SW 1271 (cell line): ENCODE measurements at regions not wholly inside any gene's neighbourhood (a gene's known extent, or its start where the extent isn't known, plus 50 kb on each side); places are given as distances from the start of the nearest gene placed in this dataset.

Source experiments
- DNase-seq, 2 experiments: peaks; one replicate each; lab custom pipeline; 2025; lab: John Stamatoyannopoulos, UW

DNA sequence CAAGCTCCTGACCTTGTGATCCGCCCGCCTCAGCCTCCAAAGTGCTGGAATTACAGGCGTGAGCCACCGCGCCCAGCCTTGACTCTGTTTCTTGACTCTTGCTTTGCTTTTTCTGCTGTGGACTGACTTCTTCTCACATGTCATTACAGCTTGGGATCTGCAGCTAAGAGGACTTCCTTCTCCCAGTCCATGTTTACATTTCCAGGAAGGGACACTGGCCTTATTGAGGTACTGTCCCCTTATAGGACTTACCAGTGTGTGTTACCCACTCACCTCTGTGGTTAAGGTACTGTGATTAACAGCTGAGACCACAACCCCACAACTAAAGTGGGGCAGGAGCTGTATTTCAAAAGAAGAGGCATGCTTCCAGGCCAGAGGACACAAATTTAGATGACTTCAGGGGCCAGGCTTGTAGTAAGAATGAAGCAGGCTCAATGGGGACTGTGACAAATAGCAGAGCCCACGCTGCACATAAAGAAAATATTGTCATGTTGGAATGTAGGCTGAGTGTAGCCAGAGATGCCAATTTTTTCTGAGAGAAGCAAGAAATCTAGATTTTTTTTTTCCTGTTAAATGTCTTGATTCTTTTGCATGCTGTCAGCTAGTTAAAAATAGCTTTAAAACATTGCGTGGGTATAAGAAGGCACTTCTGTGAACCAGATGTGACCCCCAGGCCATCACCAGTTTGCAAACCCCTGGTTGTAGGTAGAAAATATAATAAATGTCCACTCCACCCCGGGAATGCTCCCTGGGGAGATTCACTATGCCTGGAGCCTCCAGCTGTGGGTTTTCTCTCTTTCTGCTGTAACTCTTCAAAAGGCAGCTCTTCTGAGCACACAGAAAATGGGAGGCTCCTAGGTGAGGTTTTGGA lies 75.0 kb downstream of the PTPDC1 start:
- DNase-seq: no peak

DNA sequence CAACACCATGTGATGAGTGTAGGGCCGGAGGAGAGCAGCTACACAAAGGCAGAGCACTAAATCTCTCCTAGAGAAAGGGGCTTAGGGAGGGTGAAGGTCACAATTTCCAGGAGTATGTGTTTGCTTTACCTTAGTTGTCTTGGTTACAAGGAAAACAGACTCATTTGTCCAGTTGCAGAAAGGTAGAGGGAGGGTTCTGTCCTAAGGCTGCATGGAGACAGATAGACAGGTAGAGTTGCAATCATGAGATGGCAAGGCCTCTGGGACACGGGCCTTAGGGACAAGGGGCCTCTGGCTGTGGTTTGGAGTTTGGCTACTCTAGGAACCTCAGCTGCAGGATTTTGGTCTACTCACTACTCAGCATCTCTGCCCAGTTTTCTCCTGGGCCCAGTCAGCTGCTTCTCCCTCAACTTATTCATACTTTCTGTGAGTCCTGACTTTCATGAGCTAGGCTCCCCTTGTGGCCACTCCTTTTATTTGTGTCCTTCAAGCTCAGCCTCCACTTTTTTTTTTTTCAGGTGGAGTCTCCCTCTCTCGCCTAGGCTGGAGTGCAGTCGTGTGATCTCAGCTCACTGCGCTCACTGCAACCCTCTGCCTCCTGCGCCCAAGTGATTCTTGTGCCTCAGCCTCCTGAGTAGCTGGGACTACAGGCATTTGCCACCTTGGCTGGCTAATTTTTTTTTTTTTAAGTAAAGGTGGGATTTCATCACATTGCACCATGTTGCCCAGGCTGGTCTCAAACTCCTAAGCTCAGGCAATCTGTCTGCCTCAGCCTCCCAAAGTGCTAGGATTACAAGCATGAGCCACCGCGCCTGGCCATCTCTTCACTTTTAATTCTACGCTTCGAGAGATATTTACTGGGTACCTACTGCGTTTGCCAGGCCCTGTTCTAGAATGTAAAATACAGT lies 76.6 kb downstream of the PTPDC1 start:
- DNase-seq: peak; percentile 12 to 27

- DNase-seq: no peak
Measured at GRCh38 chr9:94161673-94162072, 77.4 kb downstream of the PTPDC1 start.

DNA sequence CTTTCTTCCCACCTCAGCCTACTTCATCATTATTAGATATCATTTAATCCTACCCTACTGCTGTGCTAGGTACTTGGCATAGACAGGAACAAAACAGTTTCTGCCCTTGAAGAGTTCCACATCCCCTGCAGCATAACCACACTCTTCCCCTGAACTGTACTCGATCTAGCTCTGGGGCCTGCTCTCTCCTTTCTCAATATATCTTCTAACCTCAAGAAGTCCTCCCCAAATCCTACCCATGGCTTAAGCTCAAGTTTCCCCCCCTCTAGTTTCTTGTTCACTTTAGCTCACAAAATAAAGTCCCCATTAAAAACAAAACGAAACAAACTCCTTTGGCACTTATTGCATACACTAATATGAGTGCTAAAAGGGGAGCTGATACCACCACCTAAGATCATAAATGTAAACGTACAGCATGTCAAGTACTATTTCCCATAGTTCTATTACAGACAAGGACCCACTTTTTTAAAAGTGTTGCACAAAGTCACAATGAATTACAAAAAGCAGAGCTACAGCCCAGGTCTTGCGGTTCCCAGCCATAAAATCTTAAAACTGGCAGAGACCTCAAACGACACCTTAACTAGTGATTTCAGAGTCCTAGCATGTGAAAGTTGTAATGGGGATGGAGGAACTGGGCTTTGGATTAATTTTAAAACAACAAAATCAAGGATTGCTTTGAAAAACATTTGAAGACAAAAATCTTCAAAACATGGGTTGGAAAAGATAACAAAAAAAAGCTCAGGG lies 80.7 kb downstream of the PTPDC1 start:
- DNase-seq: no peak

GRCh38 chr9:94165592-94166235 lies 81.5 kb downstream of the PTPDC1 start:
- peak; percentile 90 to 98 for DNase-seq

GRCh38 chr9:94166236-94166975 lies 82.1 kb downstream of the PTPDC1 start:
- DNase-seq: peak; percentile 94 to 99

- DNase-seq: peak; percentile 90 to 97
Measured at GRCh38 chr9:94166976-94167346, 82.7 kb downstream of the PTPDC1 start.

DNA sequence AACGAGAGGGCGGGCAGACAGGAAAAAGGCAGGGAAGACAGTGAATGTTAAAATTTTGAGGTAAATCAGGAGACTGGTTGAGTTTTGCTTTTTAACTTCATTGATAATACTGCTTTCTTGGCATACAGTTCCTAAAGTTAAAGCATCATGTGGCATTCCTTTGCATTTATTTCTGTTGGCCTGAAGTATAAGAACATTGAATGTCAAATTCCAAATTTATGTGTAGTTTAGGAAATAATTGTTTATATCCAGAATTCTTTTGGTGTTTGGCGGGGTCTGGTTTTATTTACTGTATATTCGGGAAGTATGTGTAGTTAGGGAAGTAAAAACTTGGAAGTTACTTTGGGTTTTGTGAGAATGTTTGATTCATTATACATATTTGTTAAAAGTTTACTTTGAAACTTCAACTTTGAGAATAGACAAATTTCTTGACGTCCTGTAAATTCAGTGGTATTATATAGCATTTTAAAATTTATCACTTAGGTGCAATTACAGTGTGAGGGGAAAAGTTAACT lies 83.2 kb downstream of the PTPDC1 start:
- no peak for DNase-seq

DNA sequence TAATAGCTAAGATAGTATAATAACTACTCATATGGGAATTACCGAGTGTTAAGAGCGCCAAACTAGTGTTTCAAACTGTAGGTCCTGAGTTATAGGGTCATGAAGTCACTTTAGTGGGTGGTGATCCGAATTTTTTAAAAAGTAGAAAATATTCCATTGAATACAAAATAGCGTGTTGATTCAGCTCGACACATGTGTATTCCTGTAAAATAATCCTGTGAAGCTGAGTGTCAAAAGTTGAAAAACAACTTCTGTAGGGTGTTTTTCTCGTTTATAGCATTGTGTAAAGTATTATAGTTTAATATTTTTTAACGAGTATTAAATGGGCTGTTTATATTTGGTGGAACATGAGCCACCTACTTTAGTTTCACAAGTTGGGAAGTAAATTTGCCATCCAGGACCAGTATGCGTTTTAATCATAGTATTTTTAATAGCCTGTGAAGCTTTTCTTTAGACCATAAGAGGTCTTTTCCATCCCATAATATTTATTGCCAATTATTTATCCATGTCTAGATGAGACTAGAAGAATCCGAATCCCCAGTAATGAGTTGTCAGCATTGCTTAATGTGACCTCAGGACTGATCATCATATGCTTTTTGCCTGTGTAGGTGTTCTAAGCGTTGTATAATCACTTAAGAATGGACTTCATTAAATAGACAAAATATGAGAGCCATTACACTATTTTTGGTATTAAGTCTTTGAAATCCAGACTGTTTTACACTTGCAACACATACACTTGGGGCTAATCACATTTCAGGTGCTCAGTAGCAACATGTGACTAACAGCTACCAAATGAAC lies 84.1 kb downstream of the PTPDC1 start:
- DNase-seq: no peak

DNA sequence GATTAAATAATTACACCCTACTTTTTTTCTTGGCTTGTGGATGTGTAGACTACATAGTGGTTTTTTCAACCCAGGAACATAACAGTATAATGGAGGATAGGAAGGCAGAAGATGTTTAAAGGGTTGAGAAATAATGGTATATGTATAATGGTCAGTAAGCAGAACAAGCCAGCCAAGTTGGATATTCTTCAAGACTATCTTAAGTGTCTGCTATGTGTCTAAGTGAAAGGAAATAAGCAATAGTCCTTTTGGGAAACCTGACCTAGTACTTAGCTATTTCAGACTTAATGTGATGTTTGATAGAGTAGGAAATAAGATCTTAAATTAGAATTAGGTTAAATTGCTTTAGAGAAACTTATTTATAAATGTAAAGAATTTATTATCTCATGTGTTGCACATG lies 85.7 kb downstream of the PTPDC1 start:
- no peak for DNase-seq

DNA sequence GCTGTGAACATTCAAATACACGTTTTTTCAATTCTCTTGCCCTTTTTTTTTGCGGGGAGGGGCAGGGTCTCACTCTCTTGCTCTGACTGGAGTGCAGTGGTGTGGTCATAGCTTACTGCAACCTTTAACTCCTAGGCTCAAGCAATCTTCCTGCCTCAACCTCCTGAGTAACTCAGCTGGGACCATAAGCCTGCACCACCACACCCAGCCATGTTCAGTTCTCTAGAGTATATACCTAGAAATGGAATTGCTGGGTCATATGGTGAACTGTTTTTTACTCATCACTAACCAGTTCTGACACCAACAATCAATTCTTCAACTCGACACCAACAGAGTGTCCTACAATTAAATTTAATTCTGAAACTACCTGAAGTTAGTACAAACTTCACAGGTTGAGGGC lies 85.5 kb upstream of the ZNF169 start:
- no peak for DNase-seq

DNA sequence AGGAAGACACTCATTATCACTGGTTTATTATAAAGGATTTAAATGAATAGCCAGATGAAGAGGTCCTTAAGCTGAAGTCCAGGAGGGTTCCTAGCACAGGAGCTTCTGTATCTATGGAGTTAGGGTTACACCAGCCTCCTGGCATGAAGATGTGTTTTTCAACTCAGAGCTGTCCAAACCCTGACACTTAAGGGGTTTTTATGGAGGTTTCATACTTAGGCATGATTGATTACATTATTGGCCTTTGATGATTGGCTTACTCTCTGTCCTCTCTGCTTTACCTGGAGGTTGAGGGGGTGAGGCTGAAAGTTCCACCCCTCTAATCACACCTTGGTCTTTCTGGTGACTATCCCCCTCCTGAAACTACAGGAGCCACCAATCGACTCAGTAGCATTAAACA lies 84.9 kb upstream of the ZNF169 start:
- no peak for DNase-seq

DNA sequence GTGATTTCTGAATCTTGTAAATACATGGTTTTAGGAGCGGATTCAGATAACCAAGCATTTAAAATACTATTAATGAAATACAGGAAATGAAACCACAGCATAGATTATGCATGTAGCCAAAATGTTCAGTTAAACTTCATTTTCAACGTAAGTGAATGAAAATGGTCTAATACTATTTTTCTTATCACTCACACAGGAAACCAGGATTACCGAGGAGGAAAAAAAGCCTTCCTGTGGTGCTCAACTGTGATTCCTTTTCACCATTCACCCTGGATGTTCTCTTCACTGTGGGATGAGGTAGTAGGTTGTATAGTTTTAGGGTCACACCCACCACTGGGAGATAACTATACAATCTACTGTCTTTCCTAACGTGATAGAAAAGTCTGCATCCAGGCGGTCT lies 83.4 kb upstream of the ZNF169 start:
- no peak for DNase-seq

DNA sequence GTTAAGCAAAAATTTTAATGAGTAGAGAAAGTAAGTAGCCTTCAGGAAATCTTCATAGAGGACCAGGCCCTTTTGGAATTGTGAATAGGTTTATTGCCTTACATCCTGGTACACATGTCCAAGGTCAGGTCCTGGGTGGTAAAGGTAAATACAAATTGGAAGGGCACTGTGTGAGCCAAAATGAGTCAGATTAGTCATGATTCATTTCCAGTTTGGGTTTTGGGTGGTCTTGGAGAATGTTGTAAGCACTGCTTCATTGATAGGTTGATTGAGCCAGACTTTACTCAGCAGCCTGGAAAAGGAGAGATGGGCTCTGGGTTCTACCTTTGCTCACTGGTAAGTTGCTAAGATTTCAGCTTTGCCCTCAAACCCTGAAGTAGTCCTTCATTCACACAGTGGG lies 82.5 kb upstream of the ZNF169 start:
- DNase-seq: no peak

DNA sequence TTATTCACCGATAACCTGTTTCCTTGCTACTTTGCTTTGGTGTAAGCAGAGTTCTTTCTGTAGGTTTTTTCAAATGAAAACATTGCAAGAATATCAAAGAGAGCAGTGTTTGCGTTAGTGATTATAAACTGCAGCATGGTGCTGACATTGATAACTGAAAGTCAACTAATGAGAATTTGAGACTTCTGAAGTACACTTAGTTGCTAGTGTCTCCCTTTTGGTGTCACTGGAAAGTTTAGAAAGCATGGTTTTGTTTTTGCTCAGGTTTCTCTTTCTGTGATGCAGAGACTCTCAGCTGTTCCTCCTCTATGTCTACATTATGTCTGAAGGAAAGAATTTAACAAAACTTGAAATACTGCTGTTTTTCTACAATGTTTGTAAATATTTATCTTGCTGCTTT lies 80.2 kb upstream of the ZNF169 start:
- no peak for DNase-seq

DNA sequence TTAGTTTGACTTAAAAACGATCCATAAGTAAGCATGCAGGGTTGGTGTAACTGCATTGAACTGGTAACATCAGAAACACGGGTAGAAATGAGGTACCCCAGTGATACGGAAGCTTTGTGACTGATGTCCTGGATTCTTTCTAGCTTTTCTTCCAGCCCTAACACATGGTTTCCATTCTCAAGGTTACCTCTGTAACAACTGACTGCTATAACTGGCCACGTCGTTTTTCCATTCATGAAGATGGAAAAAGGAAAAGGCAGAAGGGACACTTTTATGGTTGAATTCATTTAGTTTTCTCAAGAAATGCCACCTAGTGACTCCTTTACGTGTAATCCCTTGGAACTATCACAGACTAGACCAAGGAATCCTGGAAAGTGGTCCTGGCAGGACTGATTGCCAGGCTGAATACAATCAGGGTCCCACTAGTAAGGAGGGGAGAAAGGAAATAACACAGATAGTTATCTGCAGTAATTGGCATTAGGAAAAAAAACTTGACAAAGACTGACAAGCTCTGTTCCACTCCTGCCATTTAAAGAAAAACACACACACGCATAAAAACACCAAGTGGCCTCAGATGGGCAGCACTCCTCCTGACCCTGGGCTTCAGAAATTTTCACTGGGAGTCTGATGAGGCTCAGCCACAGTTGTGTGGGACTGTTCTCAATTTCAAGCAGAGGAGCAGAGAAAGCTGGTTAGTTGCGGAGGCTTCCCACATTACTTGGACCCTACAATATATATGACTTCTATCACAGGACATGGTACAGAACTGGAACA lies 77.5 kb upstream of the ZNF169 start:
- DNase-seq: no peak

- no peak for DNase-seq
Measured at GRCh38 chr9:94182532-94182931, 76.6 kb upstream of the ZNF169 start.

GRCh38 chr9:94183240-94183999 lies 75.7 kb upstream of the ZNF169 start:
- no peak for DNase-seq

- DNase-seq: no peak
Measured at GRCh38 chr9:94188246-94188645, 70.9 kb upstream of the ZNF169 start.
